ENCODE measurements at regions not wholly inside any gene's neighbourhood (a gene's known extent, or its start where the extent isn't known, plus 50 kb on each side); places are given as distances from the start of the nearest gene placed in this dataset.

- H3K4me1 ChIP-seq (ENCODE audit: low read length): no peaks in the 10 kb centered on the region
- TF ChIP-seq CTCF (IDR thresholded peaks at IDR 0.05; ENCODE audit: low read depth, low read length) (no peak), EZH2phosphoT487 (IDR thresholded peaks at IDR 0.05; ENCODE audit: low read depth) (no peak)
- no peaks in the 10 kb centered on the region for H3K36me3 ChIP-seq (replicated peaks; ENCODE audit: low read depth, low read length)
- no peak overlapping the region for H3K9ac ChIP-seq (ENCODE audit: low read length)
- H2AFZ ChIP-seq (ENCODE audit: low read depth, low read length): no peak overlapping the region
- H3K27me3 ChIP-seq (ENCODE audit: low read depth, low read length): peaks cover 26% of the 10 kb centered on the region; the same call in 1 of the 2 replicates
- H3K79me2 ChIP-seq (ENCODE audit: low read length): no peaks in the 10 kb centered on the region
- H3K9me3 ChIP-seq (ENCODE audit: insufficient read depth, low read length): no peaks in the 10 kb centered on the region
- no peak overlapping the region for H3K27ac ChIP-seq (ENCODE audit: low read length)
- H4K20me1 ChIP-seq (ENCODE audit: insufficient read depth, low read length): no peaks in the 10 kb centered on the region
- no peak overlapping the region for H3K4me2 ChIP-seq (ENCODE audit: low read length)
- H3K4me3 ChIP-seq (ENCODE audit: low read length): no peak overlapping the region
These were observed 284.5 kb upstream of the JAG1 start for GRCh38 chr20:10958279-10958678.

- no peak overlapping the region for H2AFZ ChIP-seq (ENCODE audit: low read depth, low read length)
- H3K27me3 ChIP-seq (ENCODE audit: low read depth, low read length): peaks cover 27% of the 10 kb centered on the region; the same call in 1 of the 2 replicates
- H3K79me2 ChIP-seq (ENCODE audit: low read length): no peaks in the 10 kb centered on the region
- no peak for TF ChIP-seq CTCF (IDR thresholded peaks at IDR 0.05; ENCODE audit: low read depth, low read length)
- no peak for TF ChIP-seq EZH2phosphoT487 (IDR thresholded peaks at IDR 0.05; ENCODE audit: low read depth)
- H4K20me1 ChIP-seq (ENCODE audit: insufficient read depth, low read length): no peaks in the 10 kb centered on the region
- no peaks in the 10 kb centered on the region for H3K4me1 ChIP-seq (ENCODE audit: low read length)
- H3K36me3 ChIP-seq (replicated peaks; ENCODE audit: low read depth, low read length): no peaks in the 10 kb centered on the region
- H3K4me3 ChIP-seq (ENCODE audit: low read length): no peak overlapping the region
- no peak overlapping the region for H3K9ac ChIP-seq (ENCODE audit: low read length)
- no peaks in the 10 kb centered on the region for H3K9me3 ChIP-seq (ENCODE audit: insufficient read depth, low read length)
- no peak overlapping the region for H3K27ac ChIP-seq (ENCODE audit: low read length)
- H3K4me2 ChIP-seq (ENCODE audit: low read length): no peak overlapping the region
These were observed 286.6 kb upstream of the JAG1 start for GRCh38 chr20:10960416-10960815.

- H3K36me3 ChIP-seq (replicated peaks; ENCODE audit: low read depth, low read length): no peaks in the 10 kb centered on the region
- no peak overlapping the region for H3K27ac ChIP-seq (ENCODE audit: low read length)
- H3K27me3 ChIP-seq (ENCODE audit: low read depth, low read length): peaks cover 27% of the 10 kb centered on the region; the same call in 1 of the 2 replicates
- H3K4me2 ChIP-seq (ENCODE audit: low read length): no peak overlapping the region
- H3K9me3 ChIP-seq (ENCODE audit: insufficient read depth, low read length): no peaks in the 10 kb centered on the region
- H3K4me1 ChIP-seq (ENCODE audit: low read length): no peaks in the 10 kb centered on the region
- H3K4me3 ChIP-seq (ENCODE audit: low read length): no peak overlapping the region
- no peak overlapping the region for H3K9ac ChIP-seq (ENCODE audit: low read length)
- no peak overlapping the region for H2AFZ ChIP-seq (ENCODE audit: low read depth, low read length)
- no peaks in the 10 kb centered on the region for H4K20me1 ChIP-seq (ENCODE audit: insufficient read depth, low read length)
- TF ChIP-seq EZH2phosphoT487 (IDR thresholded peaks at IDR 0.05; ENCODE audit: low read depth) (no peak), CTCF (IDR thresholded peaks at IDR 0.05; ENCODE audit: low read depth, low read length) (no peak)
- no peaks in the 10 kb centered on the region for H3K79me2 ChIP-seq (ENCODE audit: low read length)
These were observed 288.0 kb upstream of the JAG1 start for GRCh38 chr20:10961651-10962288.

- Histone ChIP-seq H3K79me2 (ENCODE audit: low read length) (no peaks in the 10 kb centered on the region), H3K4me2 (ENCODE audit: low read length) (no peak overlapping the region), H2AFZ (ENCODE audit: low read depth, low read length) (no peak overlapping the region), H4K20me1 (ENCODE audit: insufficient read depth, low read length) (no peaks in the 10 kb centered on the region), H3K27me3 (ENCODE audit: low read depth, low read length) (peaks cover 27% of the 10 kb centered on the region; the same call in 1 of the 2 replicates), H3K4me1 (ENCODE audit: low read length) (no peaks in the 10 kb centered on the region), H3K27ac (ENCODE audit: low read length) (no peak overlapping the region), H3K36me3 (replicated peaks; ENCODE audit: low read depth, low read length) (no peaks in the 10 kb centered on the region), H3K4me3 (ENCODE audit: low read length) (no peak overlapping the region), H3K9ac (ENCODE audit: low read length) (no peak overlapping the region), H3K9me3 (ENCODE audit: insufficient read depth, low read length) (no peaks in the 10 kb centered on the region)
- TF ChIP-seq EZH2phosphoT487 (IDR thresholded peaks at IDR 0.05; ENCODE audit: low read depth) (no peak), CTCF (IDR thresholded peaks at IDR 0.05; ENCODE audit: low read depth, low read length) (no peak)
These were observed 289.1 kb upstream of the JAG1 start for GRCh38 chr20:10962937-10963336.

Measured in OCI-LY3 (cell line).